ENCODE measurements at regions not wholly inside any gene's neighbourhood (a gene's known extent, or its start where the extent isn't known, plus 50 kb on each side); places are given as distances from the start of the nearest gene placed in this dataset.

- H3K4me1 Mint-ChIP-seq (ENCODE audit: low read depth) = peaks cover 35% of the 10 kb centered on the region
- H3K27me3 Mint-ChIP-seq (ENCODE audit: low read depth) = no peaks in the 10 kb centered on the region
- H3K27ac Mint-ChIP-seq = no peak overlapping the region
- H3K9me3 Mint-ChIP-seq = no peaks in the 10 kb centered on the region
- DNase-seq (no peak), ATAC-seq (replicated peaks in 1 of 2) (no peak)
- no peak overlapping the region for H3K4me3 Mint-ChIP-seq
- no peaks in the 10 kb centered on the region for H3K36me3 Mint-ChIP-seq (ENCODE audit: insufficient read depth in 2 of 2)
These were observed 620.5 kb upstream of the TBL1XR1 start for GRCh38 chr3:177817751-177818150.

DNA sequence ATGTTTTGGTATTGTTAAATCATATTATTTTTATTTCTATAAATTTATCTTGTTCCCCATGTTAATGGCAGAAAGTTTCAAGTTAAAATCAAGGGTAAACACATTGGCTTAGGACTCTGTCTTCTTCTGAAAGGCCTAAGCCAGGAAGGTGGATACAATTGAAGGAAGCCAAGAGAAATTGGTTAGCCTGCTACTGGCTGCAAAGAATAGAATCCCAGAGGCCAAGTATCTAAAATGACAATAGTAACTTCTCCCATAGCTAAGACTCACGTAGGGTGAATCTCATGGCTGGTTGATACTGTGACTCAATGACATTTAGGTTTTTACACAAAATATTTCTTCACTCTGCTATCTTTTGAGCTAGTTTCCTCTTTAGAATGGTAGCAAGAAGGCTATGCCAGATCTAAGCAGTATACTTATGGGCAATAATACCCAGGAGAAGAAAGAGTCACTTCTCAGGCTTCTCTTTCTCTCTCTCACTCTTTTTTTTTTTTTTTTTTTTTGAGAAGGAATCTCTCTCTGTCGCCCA is 621.5 kb upstream of the TBL1XR1 start:
- H3K4me3 Mint-ChIP-seq = no peak overlapping the region
- H3K4me1 Mint-ChIP-seq (ENCODE audit: low read depth) = peaks cover 39% of the 10 kb centered on the region
- H3K36me3 Mint-ChIP-seq (ENCODE audit: insufficient read depth in 2 of 2) = no peaks in the 10 kb centered on the region
- DNase-seq (no peak), ATAC-seq (replicated peaks in 1 of 2) (no peak)
- H3K27ac Mint-ChIP-seq = no peak overlapping the region
- H3K9me3 Mint-ChIP-seq = no peaks in the 10 kb centered on the region
- no peaks in the 10 kb centered on the region for H3K27me3 Mint-ChIP-seq (ENCODE audit: low read depth)

DNA sequence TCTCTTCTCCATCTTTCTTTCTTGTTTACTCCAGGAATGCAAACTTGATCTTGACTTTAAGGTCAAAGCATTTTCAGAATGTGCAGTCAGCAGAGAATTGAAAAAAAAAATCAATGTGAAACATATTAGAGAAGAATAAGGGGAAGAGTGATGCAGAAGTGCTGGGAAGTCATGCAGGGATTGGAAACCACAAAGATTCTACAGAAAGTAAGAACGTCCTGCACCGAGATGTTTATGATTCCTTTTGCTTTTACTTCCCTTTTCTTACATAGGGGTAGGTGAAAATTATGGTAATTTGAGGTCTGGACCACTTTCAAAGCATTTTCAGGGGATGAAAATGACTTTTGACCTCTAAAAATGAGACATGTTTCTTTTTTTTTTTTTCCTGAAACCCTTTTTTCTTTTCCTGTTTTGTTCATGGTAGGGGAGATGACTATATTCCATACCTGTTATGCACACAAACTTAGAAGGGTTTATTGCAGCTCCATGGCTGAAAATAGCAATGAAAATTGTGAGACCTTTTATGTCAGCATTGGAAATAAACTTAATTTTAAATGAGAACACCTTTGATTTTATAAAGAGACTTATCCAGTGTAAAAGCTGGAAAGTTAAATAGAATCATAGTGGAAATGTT is 623.5 kb upstream of the TBL1XR1 start:
- no peaks in the 10 kb centered on the region for H3K9me3 Mint-ChIP-seq
- peak overlapping the region; percentile 36 to 56 for H3K4me3 Mint-ChIP-seq
- H3K27me3 Mint-ChIP-seq (ENCODE audit: low read depth) = no peaks in the 10 kb centered on the region
- no peak for DNase-seq
- ATAC-seq (replicated peaks in 1 of 2) = no peak
- H3K4me1 Mint-ChIP-seq (ENCODE audit: low read depth) = peaks cover 32% of the 10 kb centered on the region
- no peaks in the 10 kb centered on the region for H3K36me3 Mint-ChIP-seq (ENCODE audit: insufficient read depth in 2 of 2)
- H3K27ac Mint-ChIP-seq = peak overlapping the region; percentile 22

GRCh38 chr3:177822681-177823096 is 625.4 kb upstream of the TBL1XR1 start:
- Mint-ChIP-seq H3K4me3 (no peak overlapping the region), H3K36me3 (ENCODE audit: insufficient read depth in 2 of 2) (no peaks in the 10 kb centered on the region), H3K27me3 (ENCODE audit: low read depth) (no peaks in the 10 kb centered on the region), H3K27ac (no peak overlapping the region), H3K4me1 (ENCODE audit: low read depth) (peaks cover 39% of the 10 kb centered on the region), H3K9me3 (no peaks in the 10 kb centered on the region)
- DNase-seq = no peak
- no peak for ATAC-seq (replicated peaks in 1 of 2)

DNA sequence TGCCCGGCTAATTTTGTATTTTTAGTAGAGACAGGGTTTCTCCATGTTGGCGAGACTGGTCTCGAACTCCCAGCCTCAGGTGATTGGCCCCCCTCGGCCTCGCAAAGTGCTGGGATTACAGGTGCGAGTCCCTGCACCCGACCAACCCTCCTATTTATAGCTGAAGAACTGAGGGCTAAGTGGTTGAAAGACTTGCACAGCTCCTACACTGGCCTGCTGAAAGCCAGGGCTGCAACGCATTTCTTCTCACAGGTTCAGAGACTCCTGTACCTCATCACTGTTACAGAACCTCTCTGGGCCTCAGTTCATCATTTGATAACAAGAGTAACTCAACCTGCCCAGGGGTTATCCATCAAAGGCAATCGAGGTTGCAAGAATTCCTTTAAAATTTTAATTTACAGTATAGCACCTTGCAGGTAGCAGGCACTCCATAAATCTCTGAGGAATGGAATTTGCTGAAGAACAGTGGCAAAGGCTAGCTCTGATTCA is 626.5 kb upstream of the TBL1XR1 start:
- H3K27me3 Mint-ChIP-seq (ENCODE audit: low read depth) = no peaks in the 10 kb centered on the region

GRCh38 chr3:177824190-177824786 is 627.0 kb upstream of the TBL1XR1 start:
- H3K4me1 Mint-ChIP-seq (ENCODE audit: low read depth) = peaks cover 45% of the 10 kb centered on the region
- H3K36me3 Mint-ChIP-seq (ENCODE audit: insufficient read depth in 2 of 2) = no peaks in the 10 kb centered on the region
- H3K4me3 Mint-ChIP-seq = no peak overlapping the region
- ATAC-seq (replicated peaks in 1 of 2) (no peak), DNase-seq (no peak)
- H3K9me3 Mint-ChIP-seq = no peaks in the 10 kb centered on the region
- no peaks in the 10 kb centered on the region for H3K27me3 Mint-ChIP-seq (ENCODE audit: low read depth)
- no peak overlapping the region for H3K27ac Mint-ChIP-seq

More for the DNA sequence above, 626.5 kb upstream of the TBL1XR1 start:
- no peak overlapping the region for H3K27ac Mint-ChIP-seq
- H3K9me3 Mint-ChIP-seq = no peaks in the 10 kb centered on the region
- no peak overlapping the region for H3K4me3 Mint-ChIP-seq
- ATAC-seq (replicated peaks in 1 of 2) (no peak), DNase-seq (no peak)
- no peaks in the 10 kb centered on the region for H3K36me3 Mint-ChIP-seq (ENCODE audit: insufficient read depth in 2 of 2)
- peaks cover 45% of the 10 kb centered on the region for H3K4me1 Mint-ChIP-seq (ENCODE audit: low read depth)

GRCh38 chr3:177824841-177825240 is 627.6 kb upstream of the TBL1XR1 start:
- DNase-seq (no peak), ATAC-seq (replicated peaks in 1 of 2) (no peak)
- no peak overlapping the region for H3K4me3 Mint-ChIP-seq
- no peaks in the 10 kb centered on the region for H3K27me3 Mint-ChIP-seq (ENCODE audit: low read depth)
- H3K36me3 Mint-ChIP-seq (ENCODE audit: insufficient read depth in 2 of 2) = no peaks in the 10 kb centered on the region
- no peak overlapping the region for H3K27ac Mint-ChIP-seq
- no peaks in the 10 kb centered on the region for H3K9me3 Mint-ChIP-seq
- H3K4me1 Mint-ChIP-seq (ENCODE audit: low read depth) = peaks cover 42% of the 10 kb centered on the region

DNA sequence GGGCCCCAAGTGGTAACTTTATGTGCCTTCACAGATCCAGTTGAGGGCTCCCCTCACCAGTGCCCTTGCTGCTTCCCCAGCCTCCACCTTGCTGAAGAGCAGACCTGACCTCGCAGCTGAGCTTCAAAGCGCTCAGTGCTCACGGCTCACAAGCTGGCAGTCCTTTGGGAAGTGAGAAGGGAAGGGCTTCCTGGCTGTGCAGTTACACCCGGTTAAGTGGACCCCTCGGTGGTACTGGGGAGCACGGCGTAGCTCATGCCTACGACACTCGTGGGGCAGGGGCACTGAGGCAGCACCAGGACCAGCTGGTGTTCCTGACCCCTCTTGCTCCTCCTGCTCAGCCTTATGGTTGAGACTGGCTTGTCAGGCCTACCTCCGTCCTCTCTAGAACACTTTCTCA is 629.0 kb upstream of the TBL1XR1 start:
- Mint-ChIP-seq H3K27ac (no peak overlapping the region), H3K4me1 (ENCODE audit: low read depth) (peaks cover 35% of the 10 kb centered on the region), H3K9me3 (no peaks in the 10 kb centered on the region), H3K4me3 (no peak overlapping the region), H3K36me3 (ENCODE audit: insufficient read depth in 2 of 2) (no peaks in the 10 kb centered on the region), H3K27me3 (ENCODE audit: low read depth) (no peaks in the 10 kb centered on the region)
- ATAC-seq (replicated peaks in 1 of 2) (no peak), DNase-seq (no peak)

DNA sequence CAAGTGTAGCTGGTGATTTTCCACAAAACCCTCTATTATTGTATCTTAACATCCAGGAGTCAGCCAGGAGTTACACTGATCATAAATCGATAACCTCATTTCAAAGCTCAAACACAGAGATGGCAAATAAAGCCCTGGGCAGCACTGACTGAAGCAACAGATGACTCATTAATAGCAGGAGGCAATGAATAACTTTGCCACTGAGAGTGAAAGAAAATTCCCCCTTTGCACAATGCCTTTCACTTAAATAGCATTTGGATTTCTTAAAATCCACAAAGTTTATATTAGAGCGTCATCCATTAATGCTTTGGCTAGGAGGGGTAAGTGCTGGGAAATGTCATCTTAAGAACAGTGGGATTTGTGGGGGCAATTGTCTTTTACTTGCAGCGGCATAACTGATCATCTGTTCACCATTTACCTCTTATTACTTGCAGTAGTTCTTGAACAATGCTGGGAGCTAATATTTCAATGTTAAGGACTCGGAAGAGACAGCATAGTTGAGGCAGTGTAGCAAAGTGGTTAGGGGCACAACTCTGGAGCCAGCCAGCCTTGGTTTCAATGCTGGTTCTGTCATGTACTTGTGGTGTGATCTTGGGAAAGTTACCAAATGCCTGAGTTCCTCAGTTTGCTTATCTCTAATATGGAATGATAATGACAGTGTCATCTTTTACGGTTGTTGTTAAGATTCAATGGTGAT is 630.4 kb upstream of the TBL1XR1 start:
- H3K4me3 Mint-ChIP-seq = no peak overlapping the region
- no peak for DNase-seq
- H3K27ac Mint-ChIP-seq = no peak overlapping the region
- ATAC-seq (replicated peaks in 1 of 2) = no peak
- no peaks in the 10 kb centered on the region for H3K27me3 Mint-ChIP-seq (ENCODE audit: low read depth)
- no peaks in the 10 kb centered on the region for H3K36me3 Mint-ChIP-seq (ENCODE audit: insufficient read depth in 2 of 2)
- H3K9me3 Mint-ChIP-seq = no peaks in the 10 kb centered on the region
- H3K4me1 Mint-ChIP-seq (ENCODE audit: low read depth) = peaks cover 25% of the 10 kb centered on the region

GRCh38 chr3:177828208-177828565 is 630.9 kb upstream of the TBL1XR1 start:
- DNase-seq = no peak
- Mint-ChIP-seq H3K4me1 (ENCODE audit: low read depth) (peaks cover 20% of the 10 kb centered on the region), H3K27me3 (ENCODE audit: low read depth) (no peaks in the 10 kb centered on the region), H3K36me3 (ENCODE audit: insufficient read depth in 2 of 2) (no peaks in the 10 kb centered on the region), H3K27ac (no peak overlapping the region), H3K9me3 (no peaks in the 10 kb centered on the region), H3K4me3 (no peak overlapping the region)
- ATAC-seq (replicated peaks in 1 of 2) = no peak

GRCh38 chr3:177830411-177830849 is 633.1 kb upstream of the TBL1XR1 start:
- H3K36me3 Mint-ChIP-seq (ENCODE audit: insufficient read depth in 2 of 2) = no peaks in the 10 kb centered on the region
- H3K9me3 Mint-ChIP-seq = no peaks in the 10 kb centered on the region
- no peak for DNase-seq
- no peaks in the 10 kb centered on the region for H3K27me3 Mint-ChIP-seq (ENCODE audit: low read depth)
- no peak overlapping the region for H3K4me3 Mint-ChIP-seq
- ATAC-seq (replicated peaks in 1 of 2) = peak; percentile 53 to 55
- H3K27ac Mint-ChIP-seq = no peak overlapping the region
- peaks cover 26% of the 10 kb centered on the region for H3K4me1 Mint-ChIP-seq (ENCODE audit: low read depth)

- DNase-seq (no peak), ATAC-seq (replicated peaks in 1 of 2) (no peak)
- Mint-ChIP-seq H3K27me3 (ENCODE audit: low read depth) (no peaks in the 10 kb centered on the region), H3K9me3 (no peaks in the 10 kb centered on the region), H3K36me3 (ENCODE audit: insufficient read depth in 2 of 2) (no peaks in the 10 kb centered on the region), H3K4me3 (no peak overlapping the region), H3K27ac (no peak overlapping the region), H3K4me1 (ENCODE audit: low read depth) (peaks cover 33% of the 10 kb centered on the region)
These were observed 634.1 kb upstream of the TBL1XR1 start for GRCh38 chr3:177831361-177831760.

- Mint-ChIP-seq H3K4me1 (ENCODE audit: low read depth) (peaks cover 27% of the 10 kb centered on the region), H3K27me3 (ENCODE audit: low read depth) (no peaks in the 10 kb centered on the region), H3K9me3 (no peaks in the 10 kb centered on the region), H3K27ac (no peak overlapping the region), H3K36me3 (ENCODE audit: insufficient read depth in 2 of 2) (no peaks in the 10 kb centered on the region), H3K4me3 (no peak overlapping the region)
- ATAC-seq (replicated peaks in 1 of 2) (no peak), DNase-seq (no peak)
These were observed 635.6 kb upstream of the TBL1XR1 start for GRCh38 chr3:177832880-177833279.

All from activated T-cell treated with anti-CD3 and anti-CD28 coated beads, Interleukin-2, amount 50 U/mL, for 72 hours (primary cell).